Body of pancreas (tissue), 4 donors: ENCODE measurements at regions not wholly inside any gene's neighbourhood (a gene's known extent, or its start where the extent isn't known, plus 50 kb on each side); places are given as distances from the start of the nearest gene placed in this dataset.

Experiments used
- CTCF ChIP-seq, 7 experiments: fragments of 450-650 bp in 4 of 7; fragments of 200-600 bp in 3 of 7; sonication (generic) in 3 of 7; IDR thresholded peaks; one replicate each; pipeline ENCODE4 v1.5.1; 2016 to 2019; ENCODE audit warnings: antibody characterized with exemption in 7 of 7
- POLR2A ChIP-seq, 3 donors: fragments of 450-650 bp; IDR thresholded peaks; one replicate each; pipeline ENCODE4 v1.6.1; 2016; ENCODE audit warnings: antibody characterized with exemption in 3 of 3, mild to moderate bottlenecking in 2 of 3

GRCh38 chr14:101125719-101126651, 222.5 kb upstream of the RTL1 start:
- TF ChIP-seq CTCF (IDR thresholded peaks at IDR 0.05) (no peak), POLR2A (IDR thresholded peaks at IDR 0.05) (no peak)
